GM21423 (cell line): ENCODE measurements at regions not wholly inside any gene's neighbourhood (a gene's known extent, or its start where the extent isn't known, plus 50 kb on each side); places are given as distances from the start of the nearest gene placed in this dataset.
"Not testable (repeated sequence)": the region's sequence is repeated elsewhere in the genome, so short reads cannot be mapped to it uniquely, and the experiment has no call there.

ENCODE experiments used
- ATAC-seq: cut with Tn5 transposase; IDR thresholded peaks from one replicate; pipeline ENCODE4 v1.9.1; 2021; ENCODE audit warnings: mild to moderate bottlenecking, moderate library complexity; ENCODE audit not compliant: unreplicated experiment

DNA sequence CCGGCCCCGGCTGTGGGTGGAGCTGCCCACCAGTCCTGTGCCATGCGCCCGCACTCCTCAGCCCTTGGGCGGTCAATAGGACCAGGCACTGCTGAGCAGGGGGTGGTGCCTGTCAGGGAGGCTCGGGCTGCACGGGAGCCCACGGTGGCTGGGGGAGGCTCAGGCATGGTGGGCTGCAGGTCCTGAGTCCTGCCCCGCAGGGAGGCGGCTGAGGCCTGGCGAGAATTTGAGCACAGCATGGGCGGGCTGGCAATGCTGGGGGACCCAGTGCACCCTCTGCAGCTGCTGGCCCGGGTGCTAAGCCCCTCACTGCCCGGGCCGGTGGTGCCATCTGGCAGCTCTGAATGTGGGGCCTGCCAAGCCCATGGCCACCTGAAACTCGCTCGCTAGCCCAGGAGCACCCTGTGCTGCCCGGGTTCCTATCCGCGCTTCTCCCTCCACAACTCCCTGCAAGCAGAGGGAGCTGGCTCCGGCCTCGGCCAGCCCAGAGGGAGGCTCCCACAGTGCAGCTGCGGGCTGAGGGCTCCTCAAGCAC, 1371.1 kb downstream of the FSCB start:
- ATAC-seq, result no peak

GRCh38 chr14:43132441-43132840, 1374.6 kb downstream of the FSCB start:
- ATAC-seq, result no peak

- not testable (repeated sequence) for ATAC-seq
Observed at GRCh38 chr14:43128429-43128828, 1378.7 kb downstream of the FSCB start.

DNA sequence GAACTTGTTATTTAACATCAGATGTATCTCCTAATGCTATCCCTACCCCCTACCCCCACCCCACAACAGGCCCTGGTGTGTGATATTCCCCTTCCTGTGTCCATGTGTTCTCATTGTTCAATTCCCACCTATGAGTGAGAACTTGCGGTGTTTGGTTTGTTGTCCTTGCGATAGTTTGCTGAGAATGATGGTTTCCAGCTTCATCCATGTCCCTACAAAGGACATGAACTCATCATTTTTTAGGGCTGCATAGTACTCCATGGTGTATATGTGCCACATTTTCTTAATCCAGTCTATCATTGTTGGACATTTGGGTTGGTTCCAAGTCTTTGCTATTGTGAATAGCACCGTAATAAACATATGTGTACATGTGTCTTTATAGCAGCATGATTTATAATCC, 1379.2 kb downstream of the FSCB start:
- ATAC-seq, result not testable (repeated sequence)

DNA sequence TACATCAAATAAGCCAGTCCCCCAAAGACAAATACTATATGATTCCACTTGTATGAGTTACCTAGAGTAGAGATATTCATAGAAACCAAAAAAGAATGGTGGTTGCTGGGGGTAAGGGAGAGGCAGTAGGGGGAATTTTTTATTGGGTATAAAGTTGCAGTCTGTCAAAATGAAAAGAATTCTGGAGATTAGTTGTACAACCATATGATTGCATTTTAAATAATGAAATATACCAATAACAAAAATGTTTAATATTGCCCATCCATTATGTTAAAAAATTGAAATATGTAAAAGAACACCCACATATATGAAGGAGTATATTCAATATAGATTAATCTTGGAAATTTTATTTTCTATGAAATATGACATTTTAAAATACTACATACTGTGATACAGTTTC, 1383.5 kb downstream of the FSCB start:
- no peak for ATAC-seq

GRCh38 chr14:43119672-43120071, 1387.4 kb downstream of the FSCB start:
- ATAC-seq, result no peak

- no peak for ATAC-seq
Observed at GRCh38 chr14:43116341-43116740, 1390.7 kb downstream of the FSCB start.

DNA sequence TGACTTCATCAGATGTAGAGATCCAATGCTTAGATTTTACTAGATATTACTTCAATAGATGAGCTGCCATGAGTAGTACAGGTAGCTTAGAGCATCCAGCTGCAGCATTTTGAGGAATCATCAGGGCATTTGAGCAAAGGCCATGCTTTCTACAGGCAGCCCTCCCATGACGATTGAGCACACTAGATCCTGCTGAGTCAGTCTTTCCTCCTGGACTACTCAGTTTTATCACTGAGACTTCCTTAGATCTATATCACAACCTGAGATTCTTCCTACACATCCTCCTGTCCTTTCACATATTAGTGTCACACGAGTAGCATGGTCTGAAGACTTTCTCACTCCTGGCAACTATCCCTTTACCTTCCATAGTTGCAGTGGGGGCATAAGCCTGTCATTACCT, 1401.8 kb downstream of the FSCB start:
- no peak for ATAC-seq

DNA sequence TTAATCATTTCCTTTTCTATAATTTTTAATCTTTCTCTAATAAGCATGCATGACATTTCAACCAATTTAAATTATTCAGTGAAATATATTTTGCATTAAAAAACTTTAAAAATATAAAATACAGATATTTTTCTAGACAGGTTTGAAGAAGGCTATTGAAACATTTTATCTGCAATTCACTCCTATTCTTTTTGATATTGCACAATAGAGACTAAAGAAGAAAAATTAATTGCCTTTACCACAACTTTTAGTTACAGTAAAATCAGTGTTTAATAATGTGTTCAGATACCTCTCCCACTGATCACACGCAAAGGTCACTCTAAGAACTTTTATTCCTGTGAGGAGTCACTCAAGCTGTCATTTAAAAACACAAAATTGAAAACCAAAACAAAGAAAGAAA, 1416.7 kb downstream of the FSCB start:
- ATAC-seq, result no peak

DNA sequence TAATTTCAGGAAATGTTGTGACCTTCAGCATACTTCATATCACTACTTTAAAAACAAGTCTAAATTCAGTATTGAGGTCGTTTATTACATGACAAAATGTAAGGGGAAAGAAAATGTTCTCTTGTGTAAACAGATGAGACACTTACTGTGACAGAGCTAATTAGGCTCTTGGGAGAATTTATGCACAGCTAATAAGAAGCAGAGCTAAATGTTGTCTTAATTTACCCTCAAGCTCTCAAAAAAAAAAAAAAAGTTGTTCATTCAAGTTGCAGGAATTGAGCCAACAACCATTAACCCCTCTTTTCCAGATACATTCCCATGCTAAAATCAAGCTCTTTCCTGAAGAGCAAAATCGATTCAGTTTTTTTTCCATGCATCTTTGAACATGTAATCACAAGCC, 1419.4 kb downstream of the FSCB start:
- ATAC-seq, result no peak

GRCh38 chr14:43085819-43086218, 1421.3 kb downstream of the FSCB start:
- ATAC-seq, result no peak

GRCh38 chr14:43067372-43067771, 1439.7 kb downstream of the FSCB start:
- ATAC-seq, result not testable (repeated sequence)

DNA sequence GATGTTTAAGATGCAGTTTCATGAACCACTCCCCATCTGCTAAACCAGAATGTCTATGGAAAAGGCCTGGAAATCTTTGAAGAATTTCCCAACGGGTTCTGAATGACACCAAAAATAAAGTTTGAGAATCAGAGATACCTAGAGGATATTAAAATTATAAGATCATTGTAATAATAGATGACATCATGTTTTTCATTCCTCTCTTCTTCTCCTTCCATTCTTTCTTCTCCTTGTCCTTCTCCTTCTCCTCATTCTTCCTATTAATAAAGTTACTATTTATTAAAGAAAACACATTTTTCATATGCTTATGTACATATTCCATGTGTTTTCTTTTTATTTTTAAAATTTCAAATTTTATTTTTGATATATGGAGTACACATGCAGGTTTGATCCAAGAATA, 1449.4 kb downstream of the LRFN5 start:
- ATAC-seq, result no peak

DNA sequence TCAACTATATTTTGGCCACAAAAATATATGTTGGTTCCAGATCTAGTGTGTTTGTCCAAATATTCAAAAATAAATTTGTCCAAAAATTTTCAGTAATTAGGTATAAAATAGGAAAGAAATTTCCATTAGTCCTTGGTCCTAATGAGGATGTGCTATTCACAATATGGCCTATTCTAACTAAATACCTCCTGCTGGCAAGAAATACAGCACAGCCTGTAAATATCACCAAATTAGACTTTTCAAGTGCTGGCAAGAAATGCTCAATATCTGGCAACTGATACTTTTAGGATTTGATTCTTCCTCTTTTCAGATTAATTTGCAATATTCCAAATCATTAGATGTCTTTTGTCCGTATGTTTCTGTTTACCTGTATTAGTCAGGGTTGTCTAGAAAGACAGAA, 1446.2 kb downstream of the LRFN5 start:
- no peak for ATAC-seq

- ATAC-seq, result no peak
Observed at GRCh38 chr14:43043850-43044249, 1437.2 kb downstream of the LRFN5 start.

- ATAC-seq, result no peak
Observed at GRCh38 chr14:43042408-43042807, 1435.7 kb downstream of the LRFN5 start.

DNA sequence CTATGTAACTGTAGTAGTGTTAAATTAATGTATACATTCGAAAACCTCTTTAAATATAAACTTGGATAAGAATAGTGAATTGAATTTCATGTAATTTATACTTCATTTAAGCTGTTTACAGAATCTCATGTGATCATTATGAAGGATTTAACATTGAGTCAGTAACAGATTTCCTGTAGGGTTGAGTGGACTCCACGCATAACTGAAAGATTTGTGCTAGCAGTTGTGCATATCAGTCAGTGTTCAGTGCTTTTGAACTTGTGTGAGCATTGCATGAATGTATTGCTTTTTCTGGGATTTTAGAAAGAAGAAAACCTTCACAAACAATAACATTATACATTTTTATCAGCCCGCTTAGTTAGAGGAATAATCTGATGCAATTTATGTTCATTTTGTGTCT, 1435.3 kb downstream of the LRFN5 start:
- no peak for ATAC-seq

- ATAC-seq, result no peak
Observed at GRCh38 chr14:43041207-43041606, 1434.5 kb downstream of the LRFN5 start.

- ATAC-seq, result no peak
Observed at GRCh38 chr14:43039881-43040280, 1433.2 kb downstream of the LRFN5 start.

DNA sequence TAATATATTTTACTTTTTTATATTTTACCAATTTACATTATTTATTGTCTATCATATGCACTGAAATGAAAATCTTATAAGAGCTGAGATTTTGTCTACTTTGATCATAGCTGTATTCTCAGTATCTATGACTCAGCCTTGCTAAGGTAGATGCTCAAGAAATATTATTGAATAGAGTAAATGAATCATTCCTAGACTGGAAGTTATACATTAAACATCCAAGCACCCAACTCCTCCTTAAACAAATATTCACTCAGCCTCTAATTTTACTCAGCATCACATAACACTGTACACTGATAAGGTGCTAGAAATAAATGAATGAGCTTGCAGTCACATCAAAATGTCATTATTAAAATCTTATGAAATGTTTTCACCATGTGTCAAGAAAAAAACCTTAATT, 1424.9 kb downstream of the LRFN5 start:
- ATAC-seq, result no peak

DNA sequence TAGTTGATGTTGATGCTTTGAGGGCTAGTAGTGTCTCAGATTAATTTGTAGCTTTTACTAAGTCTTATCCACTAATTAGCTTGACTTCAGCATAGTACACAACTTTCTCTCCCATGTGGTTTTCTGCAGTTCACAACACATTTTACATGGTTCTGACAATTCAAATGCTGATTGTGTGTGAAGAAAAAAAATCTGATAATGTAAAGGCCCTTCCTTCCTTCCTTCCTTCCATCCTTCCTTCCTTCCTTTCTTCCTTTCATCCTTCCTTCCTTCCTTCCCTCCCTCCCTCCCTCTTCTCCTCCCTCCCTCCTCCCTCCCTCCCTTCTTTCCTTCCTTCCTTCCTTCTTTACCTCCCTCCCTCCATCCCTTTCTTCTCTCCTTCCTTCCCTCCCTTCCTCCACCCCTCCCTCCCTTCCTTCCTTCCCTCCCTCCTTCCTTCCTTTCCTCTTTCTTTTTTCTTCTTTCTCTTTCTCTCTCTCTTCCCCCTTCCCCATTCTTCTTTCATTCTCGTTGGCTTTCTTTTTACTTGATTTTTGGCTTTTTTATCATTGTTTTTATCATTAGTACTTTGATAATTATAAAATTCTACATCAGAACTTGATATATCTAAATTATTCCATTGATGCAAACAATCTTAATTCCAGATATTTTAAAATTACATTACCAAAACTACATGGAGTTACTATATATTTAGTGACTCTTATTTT, 1415.6 kb downstream of the LRFN5 start:
- no peak for ATAC-seq

DNA sequence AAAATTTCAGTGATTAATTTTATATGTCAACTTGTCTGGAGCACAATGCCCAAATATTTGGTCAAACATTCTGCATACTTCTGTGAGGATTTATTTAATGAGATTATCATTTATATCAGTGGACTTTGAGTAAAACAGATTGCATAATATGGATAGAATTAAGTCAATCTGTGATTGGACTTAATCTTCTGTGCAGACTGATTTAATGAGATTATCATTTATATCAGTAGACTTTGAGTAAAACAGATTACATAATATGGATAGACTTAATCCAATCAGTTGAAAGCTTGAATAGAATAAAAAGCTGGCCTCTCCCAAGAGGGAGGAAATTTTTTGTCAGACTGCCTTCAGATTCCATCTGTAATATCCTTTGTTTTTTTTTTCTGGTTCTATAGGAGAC, 1413.2 kb downstream of the LRFN5 start:
- ATAC-seq, result no peak

- ATAC-seq, result no peak
Observed at GRCh38 chr14:43014338-43014737, 1407.7 kb downstream of the LRFN5 start.
